ENCODE measurements at regions not wholly inside any gene's neighbourhood (a gene's known extent, or its start where the extent isn't known, plus 50 kb on each side); places are given as distances from the start of the nearest gene placed in this dataset.

DNA sequence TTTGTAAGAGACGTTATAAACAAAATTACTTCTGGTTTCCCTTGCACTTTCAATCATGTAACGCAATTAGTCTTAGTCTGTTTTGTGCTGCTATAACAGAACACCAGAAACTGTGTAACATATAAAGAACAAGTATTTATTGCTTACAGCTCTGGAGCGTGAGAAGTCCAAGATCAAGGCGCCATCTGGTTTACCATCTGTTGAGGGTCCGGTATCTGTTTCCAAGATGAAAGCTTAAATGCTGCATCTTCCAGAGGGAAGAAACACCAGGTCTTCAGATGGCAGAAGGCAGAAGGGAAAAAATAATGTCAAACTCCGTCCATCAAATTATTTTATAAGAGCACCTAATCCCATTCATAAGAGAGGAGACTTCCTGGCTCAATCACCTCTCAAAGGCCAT lies 474.1 kb downstream of the PDGFC start:
- no peak for DNase-seq (ENCODE audit: low read depth in 2 of 2)
- TF ChIP-seq, protein P1, sequence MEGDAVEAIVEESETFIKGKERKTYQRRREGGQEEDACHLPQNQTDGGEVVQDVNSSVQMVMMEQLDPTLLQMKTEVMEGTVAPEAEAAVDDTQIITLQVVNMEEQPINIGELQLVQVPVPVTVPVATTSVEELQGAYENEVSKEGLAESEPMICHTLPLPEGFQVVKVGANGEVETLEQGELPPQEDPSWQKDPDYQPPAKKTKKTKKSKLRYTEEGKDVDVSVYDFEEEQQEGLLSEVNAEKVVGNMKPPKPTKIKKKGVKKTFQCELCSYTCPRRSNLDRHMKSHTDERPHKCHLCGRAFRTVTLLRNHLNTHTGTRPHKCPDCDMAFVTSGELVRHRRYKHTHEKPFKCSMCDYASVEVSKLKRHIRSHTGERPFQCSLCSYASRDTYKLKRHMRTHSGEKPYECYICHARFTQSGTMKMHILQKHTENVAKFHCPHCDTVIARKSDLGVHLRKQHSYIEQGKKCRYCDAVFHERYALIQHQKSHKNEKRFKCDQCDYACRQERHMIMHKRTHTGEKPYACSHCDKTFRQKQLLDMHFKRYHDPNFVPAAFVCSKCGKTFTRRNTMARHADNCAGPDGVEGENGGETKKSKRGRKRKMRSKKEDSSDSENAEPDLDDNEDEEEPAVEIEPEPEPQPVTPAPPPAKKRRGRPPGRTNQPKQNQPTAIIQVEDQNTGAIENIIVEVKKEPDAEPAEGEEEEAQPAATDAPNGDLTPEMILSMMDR (IDR thresholded peaks at IDR 0.05; ENCODE audit: low read depth, low read length): no peak
- H3K4me3 ChIP-seq (replicated peaks in 1 of 2; ENCODE audit: low read depth in 2 of 2, low read length in 2 of 2): no peak overlapping the region

DNA sequence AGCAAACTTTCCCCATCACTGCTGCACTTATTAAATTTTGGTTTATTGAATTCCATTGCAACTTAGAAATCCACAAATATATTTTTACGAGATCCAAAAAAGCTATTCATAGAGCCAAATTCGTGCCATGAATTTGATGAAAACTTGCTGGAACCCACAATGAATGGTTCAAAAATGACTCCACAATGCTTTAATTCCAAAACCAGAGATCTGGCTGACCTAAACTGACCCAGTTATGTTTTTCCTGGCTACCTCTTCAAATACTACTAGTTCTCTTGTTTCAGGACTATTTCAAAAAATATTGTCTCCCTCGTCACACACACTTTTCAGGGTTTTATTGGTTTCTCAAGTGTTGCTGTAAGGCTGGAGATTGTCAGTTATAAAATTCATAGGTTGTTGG lies 474.8 kb downstream of the PDGFC start:
- TF ChIP-seq, protein P1 (IDR thresholded peaks at IDR 0.05; ENCODE audit: low read depth, low read length): no peak
- peak in 1 of 2 donors; percentile 72 for DNase-seq (ENCODE audit: low read depth in 2 of 2)
- H3K4me3 ChIP-seq (replicated peaks in 1 of 2; ENCODE audit: low read depth in 2 of 2, low read length in 2 of 2): no peak overlapping the region

DNA sequence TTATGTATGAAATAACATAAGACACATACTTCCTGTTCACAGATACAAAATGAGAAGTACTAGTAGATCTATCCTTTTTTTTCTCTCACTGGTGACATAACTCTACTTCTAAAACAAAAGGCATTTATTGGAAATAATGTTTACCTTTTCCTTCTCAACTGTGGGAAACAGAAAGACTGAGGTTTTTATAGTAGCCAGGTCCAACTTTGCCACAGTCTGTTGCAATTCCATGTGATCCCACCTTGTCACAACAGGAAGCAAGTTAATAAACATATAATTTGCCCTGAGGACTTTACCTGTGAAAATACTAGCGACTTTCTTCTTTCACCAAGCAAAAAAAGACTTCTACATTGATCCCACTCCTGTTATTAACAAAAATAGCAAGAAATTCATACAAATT lies 475.8 kb downstream of the PDGFC start:
- DNase-seq (ENCODE audit: low read depth in 2 of 2): no peak
- TF ChIP-seq, protein P1 (IDR thresholded peaks at IDR 0.05; ENCODE audit: low read depth, low read length): no peak
- H3K4me3 ChIP-seq (replicated peaks in 1 of 2; ENCODE audit: low read depth in 2 of 2, low read length in 2 of 2): no peak overlapping the region

DNA sequence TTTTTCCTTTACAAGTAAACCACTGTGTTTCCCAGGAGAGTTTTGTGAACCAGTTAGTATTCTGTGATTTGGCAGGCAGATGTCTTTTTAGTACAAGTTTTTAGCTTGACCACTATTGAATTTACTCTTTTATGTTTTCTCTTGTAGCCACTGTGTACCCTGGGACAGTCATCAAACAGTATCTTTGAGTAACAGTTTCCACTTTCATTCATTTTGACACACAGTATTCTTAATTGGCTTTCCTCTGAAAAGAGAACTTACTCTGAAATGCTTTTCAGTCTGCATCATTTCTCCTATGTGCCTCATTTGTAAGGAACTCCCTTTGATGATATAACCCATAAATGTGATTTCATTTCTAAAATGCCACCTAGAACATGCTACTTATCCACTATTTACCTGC lies 476.5 kb downstream of the PDGFC start:
- TF ChIP-seq, protein P1 (IDR thresholded peaks at IDR 0.05; ENCODE audit: low read depth, low read length): no peak
- peak in 1 of 2 donors; percentile 20 for DNase-seq (ENCODE audit: low read depth in 2 of 2)
- H3K4me3 ChIP-seq (replicated peaks in 1 of 2; ENCODE audit: low read depth in 2 of 2, low read length in 2 of 2): no peak overlapping the region

DNA sequence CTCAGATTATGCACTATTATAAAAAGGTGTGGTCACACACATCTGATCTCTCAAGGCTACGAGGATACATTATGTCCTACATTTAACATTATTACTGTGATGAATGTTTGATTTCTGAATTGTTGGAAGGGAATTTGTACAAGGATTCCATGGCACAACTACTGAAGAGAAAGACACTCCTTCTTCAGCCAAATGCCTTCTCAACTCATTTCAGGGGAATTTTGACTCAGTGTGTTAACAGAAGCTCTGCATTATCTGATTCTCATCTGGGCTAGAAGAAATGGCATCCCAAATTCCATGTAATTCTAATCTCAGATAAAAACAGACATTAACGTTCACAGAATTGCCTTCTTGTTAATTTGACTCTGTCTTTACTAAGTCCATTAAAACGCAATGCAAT lies 477.7 kb downstream of the PDGFC start:
- TF ChIP-seq, protein P1 (IDR thresholded peaks at IDR 0.05; ENCODE audit: low read depth, low read length): no peak
- H3K4me3 ChIP-seq (replicated peaks in 1 of 2; ENCODE audit: low read depth in 2 of 2, low read length in 2 of 2): no peak overlapping the region
- DNase-seq (ENCODE audit: low read depth in 2 of 2): no peak

DNA sequence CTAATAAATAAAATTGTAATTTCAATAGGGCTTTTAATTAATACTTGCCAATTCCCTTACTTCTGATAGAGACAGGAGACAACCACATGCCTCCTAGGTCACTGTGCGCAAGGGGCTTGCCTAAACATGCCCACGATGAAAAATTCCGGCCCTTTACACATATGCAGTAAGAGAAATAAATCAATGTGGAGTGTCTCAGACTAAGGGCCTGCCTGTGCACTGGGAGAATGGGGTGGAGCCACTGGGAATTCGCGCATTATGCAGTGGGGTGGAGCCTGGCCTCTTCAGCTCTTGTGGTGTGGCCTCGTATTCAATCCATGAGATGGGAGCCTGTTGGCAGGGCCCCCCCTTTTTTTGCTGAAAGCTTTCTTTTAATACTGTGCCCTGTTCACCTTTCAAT lies 484.5 kb downstream of the PDGFC start:
- no peak overlapping the region for H3K4me3 ChIP-seq (replicated peaks in 1 of 2; ENCODE audit: low read depth in 2 of 2, low read length in 2 of 2)
- TF ChIP-seq, protein P1 (IDR thresholded peaks at IDR 0.05; ENCODE audit: low read depth, low read length): no peak
- DNase-seq (ENCODE audit: low read depth in 2 of 2): no peak

DNA sequence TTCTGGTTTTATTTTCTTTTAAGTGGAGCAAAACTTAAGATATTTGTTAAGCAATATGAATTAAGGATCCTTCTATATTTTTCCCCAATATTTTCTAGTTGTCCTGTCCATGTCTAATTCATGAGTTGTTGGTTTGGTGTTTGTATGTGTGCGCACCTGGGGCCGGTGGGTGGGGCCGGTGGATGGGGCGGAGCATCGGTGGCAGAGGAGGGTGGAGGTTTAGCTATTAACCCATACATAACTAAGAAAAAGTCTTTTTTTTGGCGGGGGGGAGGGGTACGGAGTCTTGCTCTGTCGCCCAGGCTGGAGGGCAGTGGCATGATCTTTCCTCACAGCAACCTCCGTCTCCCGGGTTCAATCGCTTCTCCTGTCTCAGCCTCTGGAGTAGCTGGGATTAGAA lies 489.8 kb downstream of the PDGFC start:
- H3K4me3 ChIP-seq (replicated peaks in 1 of 2; ENCODE audit: low read depth in 2 of 2, low read length in 2 of 2): no peak overlapping the region
- DNase-seq (ENCODE audit: low read depth in 2 of 2): no peak
- TF ChIP-seq, protein P1 (IDR thresholded peaks at IDR 0.05; ENCODE audit: low read depth, low read length): no peak
